ENCODE measurements at regions not wholly inside any gene's neighbourhood (a gene's known extent, or its start where the extent isn't known, plus 50 kb on each side); places are given as distances from the start of the nearest gene placed in this dataset.

- TF ChIP-seq NRF1 (IDR thresholded peaks at IDR 0.05; ENCODE audit: low read depth, low read length) (no peak), MAFK (IDR thresholded peaks at IDR 0.05; ENCODE audit: low read depth, low read length) (no peak)
- TF ChIP-seq, protein P1, sequence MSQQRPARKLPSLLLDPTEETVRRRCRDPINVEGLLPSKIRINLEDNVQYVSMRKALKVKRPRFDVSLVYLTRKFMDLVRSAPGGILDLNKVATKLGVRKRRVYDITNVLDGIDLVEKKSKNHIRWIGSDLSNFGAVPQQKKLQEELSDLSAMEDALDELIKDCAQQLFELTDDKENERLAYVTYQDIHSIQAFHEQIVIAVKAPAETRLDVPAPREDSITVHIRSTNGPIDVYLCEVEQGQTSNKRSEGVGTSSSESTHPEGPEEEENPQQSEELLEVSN (IDR thresholded peaks at IDR 0.05), result no peak
These were observed 78.7 kb downstream of the NOG start (continued) for GRCh38 chr17:56672195-56672594.
